A673 (cell line): ENCODE measurements at regions not wholly inside any gene's neighbourhood (a gene's known extent, or its start where the extent isn't known, plus 50 kb on each side); places are given as distances from the start of the nearest gene placed in this dataset.

ENCODE experiments used
- BruUV-seq: library from RNA; stranded (reverse); fragments of 400-500 nt; replicated peaks from 2 replicates; lab custom pipeline; 2021; lab: Mats Ljungman, UMichigan
- CTCF ChIA-PET: fragments of 300-600 bp; sonication (Branson Sonifier 250); formaldehyde crosslinking; loops from one replicate; lab custom pipeline; 2022; ENCODE audit warnings: antibody characterized with exemption; lab: Charles Lee
- POLR2A ChIA-PET: fragments of 300-600 bp; sonication (Branson Sonifier 250); formaldehyde crosslinking; loops from one replicate; lab custom pipeline; 2022; ENCODE audit warnings: antibody characterized with exemption; ENCODE audit not compliant: low non-redundant PET; lab: Charles Lee
- DNase-seq: peaks from one replicate; pipeline ENCODE4 v3.0.0-alpha.2; 2015; ENCODE audit warnings: low spot score
- H3K27ac ChIP-seq: fragments of 200-600 bp; sonication (generic); 2 replicates; pipeline ENCODE4 v1.5.1; 2016; ENCODE audit warnings: mixed run types, low read depth, mild to moderate bottlenecking, mixed read lengths, antibody characterized with exemption, low read length; ENCODE audit not compliant: poor library complexity, severe bottlenecking
- H3K27me3 ChIP-seq: fragments of 200-600 bp; sonication (generic); replicated peaks from 2 replicates; pipeline ENCODE4 v1.6.1; 2017; ENCODE audit warnings: mixed run types, low read depth, mild to moderate bottlenecking, mixed read lengths, antibody characterized with exemption, low read length; ENCODE audit not compliant: insufficient read depth, poor library complexity
- H3K36me3 ChIP-seq: fragments of 200-600 bp; sonication (generic); 2 replicates; pipeline ENCODE4 v1.6.1; 2016; ENCODE audit warnings: mixed run types, mild to moderate bottlenecking, mixed read lengths, antibody characterized with exemption, low read length; ENCODE audit not compliant: insufficient read depth, poor library complexity, severe bottlenecking
- H3K4me1 ChIP-seq: fragments of 200-600 bp; sonication (generic); 2 replicates; pipeline ENCODE4 v1.6.1; 2017; ENCODE audit warnings: mixed run types, mild to moderate bottlenecking, mixed read lengths, antibody characterized with exemption, low read length; ENCODE audit not compliant: insufficient read depth, poor library complexity, severe bottlenecking
- H3K4me3 ChIP-seq: fragments of 200-600 bp; sonication (generic); 2 replicates; pipeline ENCODE4 v1.5.1; 2016; ENCODE audit warnings: low read depth, mixed run types, mild to moderate bottlenecking, mixed read lengths, low read length; ENCODE audit not compliant: poor library complexity, severe bottlenecking
- H3K9me3 ChIP-seq: fragments of 200-600 bp; sonication (generic); 2 replicates; pipeline ENCODE4 v1.6.1; 2016; ENCODE audit warnings: mixed run types, low read depth, mild to moderate bottlenecking, mixed read lengths, antibody characterized with exemption, low read length; ENCODE audit not compliant: poor library complexity, severe bottlenecking
- CTCF ChIP-seq: fragments of 300-800, 200-600 bp; sonication (generic); conservative IDR thresholded peaks from 2 replicates; pipeline ENCODE4 v1.5.1; 2017; ENCODE audit warnings: low read depth, mild to moderate bottlenecking, antibody characterized with exemption, low read length, moderate library complexity, mixed read lengths
- EZH2 ChIP-seq: fragments of 200-600 bp; sonication (generic); IDR thresholded peaks from 2 replicates; pipeline ENCODE4 v1.6.1; 2017; ENCODE audit warnings: borderline replicate concordance, low read depth, mild to moderate bottlenecking, mixed read lengths, antibody characterized with exemption, low read length; ENCODE audit not compliant: poor library complexity, severe bottlenecking
- intact Hi-C: fragments of 100-400 bp; cut with micrococcal nuclease; formaldehyde crosslinking; loops from one replicate; pipeline ENCODE4 v1.10.0; 2022; ENCODE audit not compliant: unreplicated experiment

- no peak overlapping the region for H3K4me3 ChIP-seq
- H3K27me3 ChIP-seq = peaks cover 7% of the 10 kb centered on the region
- ChIA-PET POLR2A (no interaction called here), CTCF (no interaction called here)
- H3K9me3 ChIP-seq = no peaks in the 10 kb centered on the region
- no peaks in the 10 kb centered on the region for H3K36me3 ChIP-seq
- intact Hi-C loops = no loop called here
- no TSS peak for BruUV-seq
- TF ChIP-seq CTCF = no peak
- H3K27ac ChIP-seq = no peak overlapping the region
- DNase-seq = no peak
- H3K4me1 ChIP-seq = peaks cover 5% of the 10 kb centered on the region
Observed at GRCh38 chr1:22366346-22366745, 85.3 kb upstream of the ZBTB40 start.

GRCh38 chr1:22368125-22368524, 83.5 kb upstream of the ZBTB40 start:
- Histone ChIP-seq H3K4me1 (peaks cover 5% of the 10 kb centered on the region), H3K4me3 (no peak overlapping the region), H3K27ac (no peak overlapping the region), H3K36me3 (no peaks in the 10 kb centered on the region), H3K9me3 (no peaks in the 10 kb centered on the region), H3K27me3 (peaks cover 7% of the 10 kb centered on the region)
- POLR2A ChIA-PET = no interaction called here
- intact Hi-C loops = no loop called here
- DNase-seq = no peak
- CTCF ChIA-PET = no interaction called here
- no TSS peak for BruUV-seq
- TF ChIP-seq CTCF = no peak
- TF ChIP-seq EZH2 = no peak

- Histone ChIP-seq H3K27me3 (peaks cover 7% of the 10 kb centered on the region), H3K36me3 (no peaks in the 10 kb centered on the region), H3K4me1 (peaks cover 5% of the 10 kb centered on the region), H3K9me3 (no peaks in the 10 kb centered on the region), H3K27ac (no peak overlapping the region), H3K4me3 (no peak overlapping the region)
- intact Hi-C loops = no loop called here
- CTCF ChIA-PET = no interaction called here
- DNase-seq = no peak
- TF ChIP-seq CTCF (no peak), EZH2 (no peak)
- POLR2A ChIA-PET = no interaction called here
- BruUV-seq = no TSS peak
Observed at GRCh38 chr1:22369294-22370189, 82.1 kb upstream of the ZBTB40 start.
